ENCODE measurements at regions not wholly inside any gene's neighbourhood (a gene's known extent, or its start where the extent isn't known, plus 50 kb on each side); places are given as distances from the start of the nearest gene placed in this dataset.

- DNase-seq (ENCODE audit: low spot score) = no peak
- Histone ChIP-seq H3K27me3 (ENCODE audit: control insufficient read depth in 4 of 4, insufficient read depth in 4 of 4, low read length in 3 of 4) (peaks cover 0 to 4% (median 0%) of the 10 kb centered on the region in 4 donors), H3K9me3 (ENCODE audit: control insufficient read depth in 4 of 4, low read length in 3 of 4) (no peaks in the 10 kb centered on the region), H3K36me3 (ENCODE audit: control insufficient read depth in 4 of 4, insufficient read depth in 3 of 4, low read depth in 1 of 4, low read length in 3 of 4) (no peaks in the 10 kb centered on the region), H3K9ac (ENCODE audit: low read depth in 1 of 2, low read length in 2 of 2) (no peak overlapping the region), H3K4me1 (ENCODE audit: control insufficient read depth in 4 of 4, insufficient read depth in 4 of 4, low read length in 3 of 4) (peaks cover 0 to 12% (median 4%) of the 10 kb centered on the region in 4 donors), H3K4me3 (ENCODE audit: low read depth in 1 of 3, low read length in 3 of 3) (no peak overlapping the region), H3K27ac (ENCODE audit: low read depth in 1 of 2, low read length in 2 of 2) (no peak overlapping the region)
- no peak for TF ChIP-seq FOXA1 (IDR thresholded peaks at IDR 0.05)
- TF ChIP-seq EGR1 (IDR thresholded peaks at IDR 0.05; ENCODE audit: low read depth in 2 of 2) = no peak
- no peak for TF ChIP-seq RXRA (IDR thresholded peaks at IDR 0.05)
- TF ChIP-seq GABPA (IDR thresholded peaks at IDR 0.05 in 1 of 2, conservative IDR thresholded peaks at IDR 0.05 in 1 of 2) = no peak
- TF ChIP-seq HNF4G (IDR thresholded peaks at IDR 0.05) = no peak
- no peak for TF ChIP-seq REST (IDR thresholded peaks at IDR 0.05)
- TF ChIP-seq YY1 (IDR thresholded peaks at IDR 0.05) = no peak
- TF ChIP-seq, protein P1, sequence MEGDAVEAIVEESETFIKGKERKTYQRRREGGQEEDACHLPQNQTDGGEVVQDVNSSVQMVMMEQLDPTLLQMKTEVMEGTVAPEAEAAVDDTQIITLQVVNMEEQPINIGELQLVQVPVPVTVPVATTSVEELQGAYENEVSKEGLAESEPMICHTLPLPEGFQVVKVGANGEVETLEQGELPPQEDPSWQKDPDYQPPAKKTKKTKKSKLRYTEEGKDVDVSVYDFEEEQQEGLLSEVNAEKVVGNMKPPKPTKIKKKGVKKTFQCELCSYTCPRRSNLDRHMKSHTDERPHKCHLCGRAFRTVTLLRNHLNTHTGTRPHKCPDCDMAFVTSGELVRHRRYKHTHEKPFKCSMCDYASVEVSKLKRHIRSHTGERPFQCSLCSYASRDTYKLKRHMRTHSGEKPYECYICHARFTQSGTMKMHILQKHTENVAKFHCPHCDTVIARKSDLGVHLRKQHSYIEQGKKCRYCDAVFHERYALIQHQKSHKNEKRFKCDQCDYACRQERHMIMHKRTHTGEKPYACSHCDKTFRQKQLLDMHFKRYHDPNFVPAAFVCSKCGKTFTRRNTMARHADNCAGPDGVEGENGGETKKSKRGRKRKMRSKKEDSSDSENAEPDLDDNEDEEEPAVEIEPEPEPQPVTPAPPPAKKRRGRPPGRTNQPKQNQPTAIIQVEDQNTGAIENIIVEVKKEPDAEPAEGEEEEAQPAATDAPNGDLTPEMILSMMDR (IDR thresholded peaks at IDR 0.05; ENCODE audit: low read depth, low read length, missing input control) = no peak
- TF ChIP-seq, protein P2, sequence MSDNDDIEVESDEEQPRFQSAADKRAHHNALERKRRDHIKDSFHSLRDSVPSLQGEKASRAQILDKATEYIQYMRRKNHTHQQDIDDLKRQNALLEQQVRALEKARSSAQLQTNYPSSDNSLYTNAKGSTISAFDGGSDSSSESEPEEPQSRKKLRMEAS (IDR thresholded peaks at IDR 0.05) = no peak
- TF ChIP-seq SP1 (IDR thresholded peaks at IDR 0.05) = no peak
- no peak for TF ChIP-seq HNF4A (conservative IDR thresholded peaks at IDR 0.05)
- TF ChIP-seq FOXA2 (IDR thresholded peaks at IDR 0.05) = no peak
- no peak for TF ChIP-seq JUND (IDR thresholded peaks at IDR 0.05)
- no peak for TF ChIP-seq TAF1 (conservative IDR thresholded peaks at IDR 0.05)
- no peak for TF ChIP-seq ATF3 (IDR thresholded peaks at IDR 0.05)
- no peak for TF ChIP-seq RAD21 (IDR thresholded peaks at IDR 0.05)
- no peak for TF ChIP-seq NR2F2 (IDR thresholded peaks at IDR 0.05)
- TF ChIP-seq, protein P3, sequence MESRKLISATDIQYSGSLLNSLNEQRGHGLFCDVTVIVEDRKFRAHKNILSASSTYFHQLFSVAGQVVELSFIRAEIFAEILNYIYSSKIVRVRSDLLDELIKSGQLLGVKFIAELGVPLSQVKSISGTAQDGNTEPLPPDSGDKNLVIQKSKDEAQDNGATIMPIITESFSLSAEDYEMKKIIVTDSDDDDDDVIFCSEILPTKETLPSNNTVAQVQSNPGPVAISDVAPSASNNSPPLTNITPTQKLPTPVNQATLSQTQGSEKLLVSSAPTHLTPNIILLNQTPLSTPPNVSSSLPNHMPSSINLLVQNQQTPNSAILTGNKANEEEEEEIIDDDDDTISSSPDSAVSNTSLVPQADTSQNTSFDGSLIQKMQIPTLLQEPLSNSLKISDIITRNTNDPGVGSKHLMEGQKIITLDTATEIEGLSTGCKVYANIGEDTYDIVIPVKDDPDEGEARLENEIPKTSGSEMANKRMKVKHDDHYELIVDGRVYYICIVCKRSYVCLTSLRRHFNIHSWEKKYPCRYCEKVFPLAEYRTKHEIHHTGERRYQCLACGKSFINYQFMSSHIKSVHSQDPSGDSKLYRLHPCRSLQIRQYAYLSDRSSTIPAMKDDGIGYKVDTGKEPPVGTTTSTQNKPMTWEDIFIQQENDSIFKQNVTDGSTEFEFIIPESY (IDR thresholded peaks at IDR 0.05) = no peak
- 89% methylated on average over 3 of the region's 3 CpGs for WGBS
Measured at GRCh38 chr10:31705136-31705535, 223.5 kb downstream of the ARHGAP12 start.
